HepG2 (cell line): ENCODE measurements at regions not wholly inside any gene's neighbourhood (a gene's known extent, or its start where the extent isn't known, plus 50 kb on each side); places are given as distances from the start of the nearest gene placed in this dataset.

Experiments used
- ATAC-seq: fragments of 200-7000 bp; cut with Tn5 transposase; 3 replicates; pipeline ENCODE4 v1.9.1; 2020; ENCODE audit warnings: mild to moderate bottlenecking, moderate library complexity
- BruUV-seq: library from RNA; stranded (reverse); fragments of 400-500 nt; replicated peaks from 2 replicates; lab custom pipeline; 2021; lab: Mats Ljungman, UMichigan
- CTCF ChIA-PET: fragments of 300-600 bp; formaldehyde crosslinking; extraction: SDS; loops from one replicate; lab custom pipeline; 2021; ENCODE audit warnings: low total read pairs, inconsistent platforms, low intra/inter-chr PET ratio; lab: Yijun Ruan, JAX
- POLR2A ChIA-PET: fragments of 350-600 bp; sonication (Branson Sonifier 250); formaldehyde crosslinking; loops from one replicate; lab custom pipeline; 2020; ENCODE audit warnings: antibody characterized with exemption, inconsistent platforms; lab: Yijun Ruan, JAX
- DNase-seq: peaks from one replicate; pipeline ENCODE4 v3.0.0-alpha.2; 2015; ENCODE audit warnings: low spot score
- FAIRE-seq: peaks from 3 replicates; lab custom pipeline; 2011; peaks lifted over from hg19 to GRCh38; lab: Jason Lieb, UNC
- H2AFZ ChIP-seq: one replicate; pipeline ENCODE4 v1.6.1; 2011; ENCODE audit warnings: low read length, inconsistent platforms
- H3K27ac ChIP-seq: fragments of 300-600 bp; 3 replicates; pipeline ENCODE4 v1.8.0; 2011; ENCODE audit warnings: mixed run types, mild to moderate bottlenecking, mixed read lengths, low read length, inconsistent platforms; ENCODE audit not compliant: insufficient read depth; ENCODE audit errors: extremely low read length
- H3K27me3 ChIP-seq, 2 experiments: fragments of 200-600 bp in 1 of 2; 2 replicates in 1 of 2; 3 replicates in 1 of 2; pipeline versions ENCODE4 v1.6.0 to v1.8.0; 2011; ENCODE audit warnings: low read length in 2 of 2, mild to moderate bottlenecking in 2 of 2, moderate library complexity in 2 of 2, inconsistent platforms in 1 of 2; ENCODE audit not compliant: insufficient read depth in 2 of 2, control insufficient read depth in 1 of 2
- H3K36me3 ChIP-seq, 2 experiments: fragments of 200-600 bp in 1 of 2; replicated peaks in 1 of 2; 2 replicates in 1 of 2; 3 replicates in 1 of 2; pipeline versions ENCODE4 v1.5.1 to v1.8.0; 2011; ENCODE audit warnings: low read length in 2 of 2, inconsistent platforms in 1 of 2; ENCODE audit not compliant: insufficient read depth in 2 of 2, control insufficient read depth in 1 of 2
- H3K4me1 ChIP-seq: 2 replicates; pipeline ENCODE4 v1.5.1; 2012; ENCODE audit warnings: low read length, inconsistent platforms; ENCODE audit not compliant: insufficient read depth
- H3K4me2 ChIP-seq: 2 replicates; pipeline ENCODE4 v1.6.0; 2011; ENCODE audit warnings: low read depth, low read length, inconsistent platforms
- H3K4me3 ChIP-seq, 3 experiments: fragments of 200-600 bp in 1 of 3; sonication (generic), shearing (Covaris generic) in 1 of 3; replicated peaks in 1 of 3; 2 replicates each; pipeline ENCODE4 v1.5.1; 2011 to 2016; ENCODE audit warnings: low read length in 3 of 3, inconsistent platforms in 2 of 3, low read depth in 2 of 3, mild to moderate bottlenecking in 2 of 3, control low read depth in 1 of 3, mixed read lengths in 1 of 3; ENCODE audit not compliant: insufficient read depth in 1 of 3
- H3K79me2 ChIP-seq: one replicate; pipeline ENCODE4 v1.6.1; 2011; ENCODE audit warnings: low read length, inconsistent platforms; ENCODE audit not compliant: insufficient read depth
- H3K9ac ChIP-seq: 2 replicates; pipeline ENCODE4 v1.6.0; 2011; ENCODE audit warnings: mild to moderate bottlenecking, low read depth, low read length, inconsistent platforms; ENCODE audit not compliant: insufficient read depth
- H3K9me3 ChIP-seq: 2 replicates; pipeline ENCODE4 v1.5.1; 2012; ENCODE audit warnings: mild to moderate bottlenecking, low read length
- H4K20me1 ChIP-seq: 2 replicates; pipeline ENCODE4 v1.6.0; 2011; ENCODE audit warnings: inconsistent platforms, mild to moderate bottlenecking, low read length, moderate library complexity; ENCODE audit not compliant: insufficient read depth
- MAFF ChIP-seq: IDR thresholded peaks from 2 replicates; pipeline ENCODE4 v1.6.1; 2011; ENCODE audit warnings: low read depth, low read length, improper control_type of control experiment
- MAFK ChIP-seq, 2 experiments: IDR thresholded peaks in 1 of 2; conservative IDR thresholded peaks in 1 of 2; 2 replicates each; pipeline ENCODE4 v1.6.1; 2011; ENCODE audit warnings: improper control_type of control experiment in 2 of 2, low read length in 2 of 2
- TOE1 ChIP-seq: sonication (generic); formaldehyde crosslinking; IDR thresholded peaks from 2 replicates; pipeline ENCODE4 v1.4.0; 2020; ENCODE audit warnings: mild to moderate bottlenecking, missing genetic modification reagents
- ZNF790 ChIP-seq: sonication (generic); formaldehyde crosslinking; IDR thresholded peaks from 2 replicates; pipeline ENCODE4 v1.8.0; 2022; ENCODE audit warnings: missing genetic modification reagents, mild to moderate bottlenecking, borderline replicate concordance
- WGBS: methylation state at CpG from one replicate; pipeline ENCODE4 v1.1.6; 2017; ENCODE audit warnings: low lambda C conversion rate; 5-methylcytosine and 5-hydroxymethylcytosine counted together
- in situ Hi-C: cut with HindIII; loops from 2 replicates; pipeline ENCODE4 v1.10.0; 2017; ENCODE audit warnings: low pct_unique_long_range_greater_than_20kb; ENCODE audit not compliant: extremely low pct_ligation_motif_present
- intact Hi-C: fragments of 100-400 bp; cut with micrococcal nuclease; formaldehyde crosslinking; loops from one replicate; pipeline ENCODE4 v1.10.0; 2022; ENCODE audit not compliant: unreplicated experiment

DNA sequence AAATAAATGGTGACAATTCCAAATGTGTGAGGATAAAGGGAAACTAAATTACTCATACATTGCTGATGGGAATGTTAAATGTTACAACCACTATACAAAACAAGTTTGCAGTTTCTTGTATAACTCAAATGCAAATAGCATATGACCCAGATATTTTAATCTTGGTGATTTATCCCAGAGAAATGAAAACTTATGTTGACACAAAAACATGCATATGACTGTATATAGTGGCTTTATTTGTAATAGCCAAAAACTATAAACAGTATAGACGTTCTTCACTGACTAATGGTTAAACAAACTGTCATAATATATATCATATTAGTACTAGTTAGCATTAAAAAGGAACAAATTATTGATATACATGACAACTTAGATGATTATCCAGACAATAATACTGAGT is 619.2 kb downstream of the PDHA2 start:
- Histone ChIP-seq H3K4me3 (no peak overlapping the region), H3K9me3 (peaks cover 39% of the 10 kb centered on the region), H4K20me1 (no peaks in the 10 kb centered on the region), H3K27ac (no peak overlapping the region), H3K4me1 (no peaks in the 10 kb centered on the region), H3K9ac (no peak overlapping the region), H3K79me2 (no peaks in the 10 kb centered on the region), H3K27me3 (no peaks in the 10 kb centered on the region), H2AFZ (no peak overlapping the region), H3K4me2 (no peak overlapping the region), H3K36me3 (no peaks in the 10 kb centered on the region)
- DNase-seq (no peak), ATAC-seq (no peak), FAIRE-seq (no peak)
- intact Hi-C loops (no loop called here), in situ Hi-C loops (no loop called here)
- ChIA-PET CTCF (no interaction called here), POLR2A (no interaction called here)
- no peak for TF ChIP-seq ZNF790
- WGBS: 0% methylated on average over 1 of the region's 1 CpG
- no TSS peak for BruUV-seq

DNA sequence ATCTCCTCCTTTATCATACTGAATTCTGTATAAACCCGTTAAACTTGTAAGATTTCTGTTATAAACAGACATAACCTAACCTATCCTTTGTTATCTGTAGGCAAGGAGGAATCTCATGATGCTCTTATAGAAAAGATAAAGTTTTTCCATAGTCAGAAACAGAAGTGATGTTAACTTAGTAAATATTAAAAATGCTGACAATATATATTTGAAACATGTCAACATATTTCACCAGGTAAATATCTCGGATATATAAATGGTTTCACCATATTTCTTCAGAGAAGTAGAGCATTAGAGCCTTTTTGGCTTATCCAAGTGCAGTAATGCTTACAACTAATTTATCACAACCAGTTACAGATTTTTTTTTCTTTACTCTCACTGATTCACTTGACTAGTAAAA is 625.9 kb downstream of the PDHA2 start:
- no peak overlapping the region for H3K4me2 ChIP-seq

More for the DNA sequence above, 625.9 kb downstream of the PDHA2 start:
- intact Hi-C loops: no loop called here
- Histone ChIP-seq H3K27ac (no peak overlapping the region), H3K4me1 (no peaks in the 10 kb centered on the region), H4K20me1 (no peaks in the 10 kb centered on the region), H3K27me3 (no peaks in the 10 kb centered on the region), H3K9ac (no peak overlapping the region), H3K4me3 (no peak overlapping the region), H3K36me3 (no peaks in the 10 kb centered on the region), H2AFZ (no peak overlapping the region), H3K9me3 (peaks cover 64% of the 10 kb centered on the region), H3K79me2 (no peaks in the 10 kb centered on the region)
- no peak for DNase-seq
- 2% methylated on average over 2 of the region's 2 CpGs for WGBS
- no TSS peak for BruUV-seq
- no peak for ATAC-seq
- no peak for TF ChIP-seq TOE1
- peak; percentile 20 to 69; a peak in 2 of 4 replicates for TF ChIP-seq MAFK (conservative IDR thresholded peaks at IDR 0.05 in 1 of 2, IDR thresholded peaks at IDR 0.05 in 1 of 2; ENCODE audit: low read length in 2 of 2)
- TF ChIP-seq MAFF: peak; percentile 40; the same call in 1 of the 2 replicates
- no peak for FAIRE-seq
- POLR2A ChIA-PET: no interaction called here
- in situ Hi-C loops: no loop called here
- CTCF ChIA-PET: no interaction called here
